ENCODE measurements at regions not wholly inside any gene's neighbourhood (a gene's known extent, or its start where the extent isn't known, plus 50 kb on each side); places are given as distances from the start of the nearest gene placed in this dataset.

GRCh38 chr9:75274781-75275180 lies 186.5 kb downstream of the OSTF1 start:
- no peak for DNase-seq (ENCODE audit: low read depth)
- H3K4me3 ChIP-seq (ENCODE audit: low read depth, low read length): no peak overlapping the region
- TF ChIP-seq CTCF (IDR thresholded peaks at IDR 0.05; ENCODE audit: insufficient read depth, low read depth, low read length): no peak

DNA sequence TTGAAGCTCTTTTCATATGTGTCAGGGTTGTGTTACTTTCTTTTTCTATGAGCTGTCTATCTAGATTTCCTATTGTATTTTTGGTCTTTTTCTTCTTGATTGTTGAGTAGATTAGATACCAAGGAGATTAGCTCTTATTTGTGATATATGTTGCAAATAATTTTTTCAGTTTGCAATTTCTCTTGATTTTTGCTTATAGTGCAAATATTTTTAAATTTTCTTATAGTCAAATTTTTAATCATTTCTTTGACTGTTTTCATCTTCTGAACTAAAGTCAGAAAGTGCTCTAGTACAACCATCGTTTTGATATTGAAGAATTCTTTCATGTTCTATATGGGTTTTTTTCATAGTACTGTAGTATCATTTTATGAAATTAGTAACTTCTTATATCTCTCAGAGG lies 193.7 kb downstream of the OSTF1 start:
- no peak overlapping the region for H3K4me3 ChIP-seq (ENCODE audit: low read depth, low read length)
- no peak for TF ChIP-seq CTCF (IDR thresholded peaks at IDR 0.05; ENCODE audit: insufficient read depth, low read depth, low read length)
- no peak for DNase-seq (ENCODE audit: low read depth)

- no peak for TF ChIP-seq CTCF (IDR thresholded peaks at IDR 0.05; ENCODE audit: insufficient read depth, low read depth, low read length)
- DNase-seq (ENCODE audit: low read depth): no peak
- no peak overlapping the region for H3K4me3 ChIP-seq (ENCODE audit: low read depth, low read length)
Measured at GRCh38 chr9:75289332-75289731, 201.0 kb downstream of the OSTF1 start.

- no peak for DNase-seq (ENCODE audit: low read depth)
- TF ChIP-seq CTCF (IDR thresholded peaks at IDR 0.05; ENCODE audit: insufficient read depth, low read depth, low read length): no peak
- no peak overlapping the region for H3K4me3 ChIP-seq (ENCODE audit: low read depth, low read length)
Measured at GRCh38 chr9:75299324-75299723, 211.0 kb downstream of the OSTF1 start.

DNA sequence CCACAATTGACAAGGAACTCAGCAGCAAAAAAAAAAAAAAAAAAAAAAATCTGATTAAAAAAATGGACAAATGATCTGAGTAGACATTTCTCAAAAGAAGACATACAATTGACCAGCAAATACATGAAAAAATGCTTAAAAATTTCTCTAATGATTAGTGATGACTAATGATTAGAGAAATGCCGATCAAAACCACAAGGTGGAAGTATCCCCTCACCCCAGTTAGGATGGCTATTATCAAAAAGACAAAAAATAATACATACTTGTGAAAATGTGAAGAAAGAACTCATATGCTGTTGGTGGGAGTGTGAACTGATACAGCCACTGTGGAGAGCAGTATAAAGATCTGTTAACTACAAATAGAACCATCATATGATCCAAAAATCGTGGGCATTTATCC lies 245.3 kb downstream of the OSTF1 start:
- H3K4me3 ChIP-seq (ENCODE audit: low read depth, low read length): no peak overlapping the region
- no peak for TF ChIP-seq CTCF (IDR thresholded peaks at IDR 0.05; ENCODE audit: insufficient read depth, low read depth, low read length)
- DNase-seq (ENCODE audit: low read depth): no peak

DNA sequence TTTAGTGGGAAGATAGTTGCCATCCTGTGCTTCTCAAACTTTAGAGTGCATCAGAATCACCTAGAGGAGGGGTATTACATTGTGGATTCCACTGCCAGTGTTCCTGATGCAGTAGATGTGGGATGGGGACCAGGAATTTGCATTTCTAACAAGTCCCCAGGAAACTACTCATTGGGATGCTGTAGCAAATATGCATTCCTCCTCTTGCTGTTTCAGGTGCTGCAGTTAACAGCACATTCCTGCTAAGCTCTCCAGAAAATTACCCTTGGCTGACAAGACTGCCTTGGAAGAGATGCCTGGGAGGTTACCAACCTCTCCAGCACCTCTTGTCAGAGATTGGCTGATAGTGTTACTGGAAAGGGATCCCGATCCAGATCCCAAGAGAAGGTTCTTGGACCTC lies 270.5 kb downstream of the OSTF1 start:
- TF ChIP-seq CTCF (IDR thresholded peaks at IDR 0.05; ENCODE audit: insufficient read depth, low read depth, low read length): no peak
- DNase-seq (ENCODE audit: low read depth): no peak
- H3K4me3 ChIP-seq (ENCODE audit: low read depth, low read length): no peak overlapping the region

DNA sequence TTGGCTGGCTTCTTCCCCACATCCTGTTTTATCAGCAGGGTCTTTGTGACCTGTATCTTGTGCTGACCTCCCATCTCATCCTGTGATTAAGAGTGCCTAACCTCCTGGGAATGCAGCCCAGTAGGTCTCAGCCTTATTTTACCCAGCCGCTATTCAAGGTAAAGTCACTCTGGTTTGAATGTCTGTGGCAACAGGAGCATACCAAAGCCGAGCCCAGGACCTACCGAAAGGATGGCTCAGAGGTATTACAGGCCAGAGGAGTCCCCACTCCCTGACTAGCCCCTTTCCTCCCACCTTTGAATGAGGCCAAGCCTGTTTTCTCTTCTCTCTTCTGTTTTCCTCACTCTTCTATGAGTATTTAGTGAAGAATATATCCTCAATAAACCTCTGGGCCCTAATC lies 271.3 kb downstream of the OSTF1 start:
- no peak for TF ChIP-seq CTCF (IDR thresholded peaks at IDR 0.05; ENCODE audit: insufficient read depth, low read depth, low read length)
- DNase-seq (ENCODE audit: low read depth): no peak
- H3K4me3 ChIP-seq (ENCODE audit: low read depth, low read length): no peak overlapping the region

Data from fibroblast of villous mesenchyme (primary cell).